H1 (cell line): ENCODE measurements at regions not wholly inside any gene's neighbourhood (a gene's known extent, or its start where the extent isn't known, plus 50 kb on each side); places are given as distances from the start of the nearest gene placed in this dataset.

ENCODE experiments used
- CTCF ChIA-PET: fragments of 300-600 bp; sonication (Branson Sonifier 250); formaldehyde crosslinking; loops from one replicate; lab custom pipeline; 2021; ENCODE audit not compliant: partially characterized antibody; lab: Charles Lee
- POLR2A ChIA-PET: fragments of 300-600 bp; sonication (Branson Sonifier 250); formaldehyde crosslinking; loops from one replicate; lab custom pipeline; 2021; ENCODE audit warnings: inconsistent platforms; ENCODE audit not compliant: partially characterized antibody; lab: Charles Lee
- DNase-seq, 2 experiments: peaks; one replicate each; pipeline versions ENCODE4 v3.0.0 to v3.0.0-alpha.2; 2010 to 2022; ENCODE audit warnings: low spot score in 2 of 2, low read depth in 1 of 2, mixed read lengths in 1 of 2
- FAIRE-seq: peaks from 2 replicates; lab custom pipeline; 2011; peaks lifted over from hg19 to GRCh38; lab: Jason Lieb, UNC
- H2AFZ ChIP-seq: 2 replicates; pipeline ENCODE4 v1.8.1; 2012; ENCODE audit warnings: low read length, inconsistent platforms
- H2AK5ac ChIP-seq: 2 replicates; pipeline ENCODE4 v1.6.1; 2013; ENCODE audit warnings: low read depth, low read length
- H2BK120ac ChIP-seq: replicated peaks from 2 replicates; pipeline ENCODE3; 2013; ENCODE audit warnings: low read depth, low read length, inconsistent platforms
- H2BK12ac ChIP-seq: 2 replicates; pipeline ENCODE4 v1.6.1; 2013; ENCODE audit warnings: low read depth, low read length
- H2BK15ac ChIP-seq: 2 replicates; pipeline ENCODE4 v1.6.1; 2013; ENCODE audit warnings: low read length
- H2BK20ac ChIP-seq: 2 replicates; pipeline ENCODE4 v1.6.1; 2013; ENCODE audit warnings: low read length
- H2BK5ac ChIP-seq: 2 replicates; pipeline ENCODE4 v1.6.1; 2013; ENCODE audit warnings: low read depth, low read length
- H3K14ac ChIP-seq: 2 replicates; pipeline ENCODE4 v1.6.1; 2013; ENCODE audit warnings: inconsistent platforms; ENCODE audit not compliant: insufficient read length
- H3K18ac ChIP-seq: 2 replicates; pipeline ENCODE4 v1.6.1; 2013; ENCODE audit warnings: low read length; ENCODE audit errors: extremely low read depth
- H3K23ac ChIP-seq: 2 replicates; pipeline ENCODE4 v1.6.1; 2013; ENCODE audit warnings: inconsistent platforms; ENCODE audit not compliant: insufficient read length
- H3K23me2 ChIP-seq: 2 replicates; pipeline ENCODE4 v1.6.1; 2013; ENCODE audit warnings: low read depth, low read length
- H3K27ac ChIP-seq: 2 replicates; pipeline ENCODE4 v1.6.1; 2011; ENCODE audit warnings: low read depth, low read length, inconsistent platforms
- H3K27me3 ChIP-seq, 4 experiments: replicated peaks in 1 of 4; 1 replicate in 1 of 4; 2 replicates in 3 of 4; pipeline versions ENCODE4 v1.6.1 to v1.8.1; 2011 to 2013; ENCODE audit warnings: low read length in 3 of 4, mild to moderate bottlenecking in 3 of 4, inconsistent platforms in 2 of 4, mixed read lengths in 2 of 4, moderate library complexity in 1 of 4; ENCODE audit not compliant: control insufficient read depth in 3 of 4, insufficient read depth in 3 of 4; ENCODE audit errors: extremely low read depth in 1 of 4
- H3K36me3 ChIP-seq, 4 experiments: 2 replicates each; pipeline versions ENCODE4 v1.6.1 to v1.8.1; 2011 to 2013; ENCODE audit warnings: mild to moderate bottlenecking in 4 of 4, low read length in 3 of 4, moderate library complexity in 2 of 4, control low read depth in 1 of 4, inconsistent platforms in 1 of 4; ENCODE audit not compliant: insufficient read depth in 4 of 4, control insufficient read depth in 2 of 4
- H3K4ac ChIP-seq: replicated peaks from 2 replicates; pipeline ENCODE3; 2013; ENCODE audit warnings: low read length, low read depth, mixed read lengths, inconsistent platforms; ENCODE audit not compliant: insufficient read length
- H3K4me1 ChIP-seq, 4 experiments: replicated peaks in 1 of 4; 1 replicate in 1 of 4; 2 replicates in 3 of 4; pipeline versions ENCODE4 v1.6.1 to v1.8.1; 2011 to 2013; ENCODE audit warnings: low read length in 3 of 4, inconsistent platforms in 2 of 4, mixed read lengths in 1 of 4; ENCODE audit not compliant: insufficient read depth in 4 of 4, control insufficient read depth in 3 of 4
- H3K4me2 ChIP-seq, 2 experiments: 2 replicates each; pipeline versions ENCODE4 v1.6.1 to v1.8.1; 2011 to 2013; ENCODE audit warnings: low read depth in 2 of 2, low read length in 2 of 2, control low read depth in 1 of 2, inconsistent platforms in 1 of 2, mild to moderate bottlenecking in 1 of 2; ENCODE audit not compliant: insufficient read depth in 1 of 2
- H3K4me3 ChIP-seq, 4 experiments: fragments of 200-600, 300-600 bp in 1 of 4; sonication (generic), shearing (Covaris generic), sonication (Bioruptor Twin) in 1 of 4; 2 replicates each; pipeline versions ENCODE4 v1.5.1 to v1.8.1; 2011 to 2016; ENCODE audit warnings: low read length in 4 of 4, low read depth in 3 of 4, control low read depth in 2 of 4, inconsistent platforms in 2 of 4, mild to moderate bottlenecking in 2 of 4, mixed read lengths in 1 of 4, moderate library complexity in 1 of 4; ENCODE audit not compliant: insufficient read depth in 2 of 4; ENCODE audit errors: extremely low read depth in 1 of 4
- H3K56ac ChIP-seq: replicated peaks from 2 replicates; pipeline ENCODE3; 2013; ENCODE audit warnings: low read depth, mild to moderate bottlenecking, mixed read lengths, low read length, inconsistent platforms; ENCODE audit not compliant: insufficient read length
- H3K79me1 ChIP-seq: 2 replicates; pipeline ENCODE4 v1.6.1; 2013; ENCODE audit warnings: low read depth, low read length, control low read depth
- H3K79me2 ChIP-seq, 2 experiments: 2 replicates each; pipeline versions ENCODE4 v1.6.1 to v1.8.1; 2012 to 2013; ENCODE audit warnings: low read length in 2 of 2, mild to moderate bottlenecking in 2 of 2, inconsistent platforms in 1 of 2; ENCODE audit not compliant: insufficient read depth in 2 of 2, control insufficient read depth in 1 of 2
- H3K9ac ChIP-seq, 4 experiments: replicated peaks in 1 of 4; 1 replicate in 1 of 4; 2 replicates in 3 of 4; pipeline versions ENCODE4 v1.6.1 to v1.8.1; 2011 to 2013; ENCODE audit warnings: low read depth in 3 of 4, low read length in 3 of 4, control low read depth in 2 of 4, mild to moderate bottlenecking in 2 of 4, moderate library complexity in 2 of 4, inconsistent platforms in 1 of 4; ENCODE audit errors: extremely low read depth in 1 of 4
- H3K9me3 ChIP-seq, 2 experiments: 2 replicates each; pipeline versions ENCODE4 v1.6.1 to v1.8.1; 2012 to 2013; ENCODE audit warnings: mild to moderate bottlenecking in 2 of 2, moderate library complexity in 2 of 2, control low read depth in 1 of 2, inconsistent platforms in 1 of 2, low read depth in 1 of 2, low read length in 1 of 2, mixed read lengths in 1 of 2; ENCODE audit not compliant: insufficient read depth in 2 of 2
- H4K20me1 ChIP-seq, 2 experiments: replicated peaks in 1 of 2; 2 replicates each; pipeline versions ENCODE3 to v1.8.1; 2011 to 2013; ENCODE audit warnings: inconsistent platforms in 2 of 2, low read length in 2 of 2, mild to moderate bottlenecking in 1 of 2; ENCODE audit not compliant: insufficient read depth in 2 of 2, control insufficient read depth in 1 of 2
- H4K5ac ChIP-seq: 2 replicates; pipeline ENCODE4 v1.6.1; 2013; ENCODE audit warnings: low read length, low read depth, mixed read lengths, inconsistent platforms; ENCODE audit not compliant: insufficient read length
- H4K8ac ChIP-seq: 2 replicates; pipeline ENCODE4 v1.8.0; 2013; ENCODE audit warnings: mild to moderate bottlenecking, moderate library complexity, low read length, inconsistent platforms; ENCODE audit not compliant: insufficient read depth; ENCODE audit errors: extremely low read depth
- H4K91ac ChIP-seq: replicated peaks from 2 replicates; pipeline ENCODE3; 2013; ENCODE audit warnings: low read length, mixed read lengths, inconsistent platforms; ENCODE audit not compliant: insufficient read length
- CHD1 ChIP-seq: IDR thresholded peaks from 2 replicates; pipeline ENCODE4 v1.6.1; 2012; ENCODE audit warnings: low read depth, low read length, improper control_type of control experiment
- JUN ChIP-seq: IDR thresholded peaks from 2 replicates; pipeline ENCODE4 v1.6.1; 2011; ENCODE audit warnings: low read depth, mild to moderate bottlenecking, improper control_type of control experiment, low read length
- POLR2A ChIP-seq, 2 experiments: IDR thresholded peaks; 1 replicate in 1 of 2; 2 replicates in 1 of 2; pipeline ENCODE4 v1.6.1; 2011; ENCODE audit warnings: low read depth in 2 of 2, low read length in 2 of 2, mild to moderate bottlenecking in 2 of 2; ENCODE audit errors: control extremely low read depth in 1 of 2
- SP2 ChIP-seq: IDR thresholded peaks from 2 replicates; pipeline ENCODE4 v1.6.1; 2012; ENCODE audit warnings: mild to moderate bottlenecking, low read length, inconsistent platforms
- SRF ChIP-seq: IDR thresholded peaks from 2 replicates; pipeline ENCODE4 v1.6.1; 2011; ENCODE audit warnings: mild to moderate bottlenecking, low read depth, low read length, moderate library complexity
- WGBS, 2 experiments: shearing (Covaris generic) in 1 of 2; methylation state at CpG; one replicate each; pipeline versions ENCODE4 v1.1.6 to v1.1.7; 2013 to 2015; ENCODE audit warnings: low lambda C conversion rate in 2 of 2, mixed read lengths in 2 of 2, inconsistent platforms in 1 of 2, low coverage in 1 of 2, missing lambda C conversion rate in 1 of 2; ENCODE audit not compliant: insufficient replicate concordance in 2 of 2, insufficient coverage in 1 of 2, insufficient read length in 1 of 2; ENCODE audit errors: extremely low coverage in 1 of 2, missing lambda C conversion rate in 1 of 2; 5-methylcytosine and 5-hydroxymethylcytosine counted together

GRCh38 chr10:2525781-2526180 is 541.6 kb upstream of the PFKP start:
- no peak overlapping the region for H3K23ac ChIP-seq
- H2AK5ac ChIP-seq, result no peak overlapping the region
- no peaks in the 10 kb centered on the region; a peak in 1 of 7 replicates for H3K27me3 ChIP-seq
- H3K4ac ChIP-seq, result no peak overlapping the region
- POLR2A ChIA-PET, result no interaction called here
- H3K9ac ChIP-seq, result no peak overlapping the region
- H3K4me3 ChIP-seq, result no peak overlapping the region
- no peak overlapping the region for H3K18ac ChIP-seq
- TF ChIP-seq CHD1, result no peak
- TF ChIP-seq SRF, result no peak
- TF ChIP-seq SP2, result no peak
- no peak for TF ChIP-seq POLR2A (IDR thresholded peaks at IDR 0.05; ENCODE audit: control extremely low read depth in 1 of 2, low read depth in 2 of 2, low read length in 2 of 2)
- TF ChIP-seq JUN, result no peak
- H3K23me2 ChIP-seq, result no peaks in the 10 kb centered on the region
- no peak overlapping the region for H4K91ac ChIP-seq
- H4K20me1 ChIP-seq, result no peaks in the 10 kb centered on the region
- no peaks in the 10 kb centered on the region for H3K36me3 ChIP-seq
- no peak overlapping the region for H2BK20ac ChIP-seq
- no peak overlapping the region for H2BK15ac ChIP-seq
- H4K8ac ChIP-seq, result no peak overlapping the region
- no peak overlapping the region for H2AFZ ChIP-seq
- no peak overlapping the region for H2BK5ac ChIP-seq
- no peaks in the 10 kb centered on the region for H3K79me1 ChIP-seq
- no peaks in the 10 kb centered on the region for H3K9me3 ChIP-seq
- no peaks in the 10 kb centered on the region for H3K79me2 ChIP-seq
- no peak overlapping the region for H3K56ac ChIP-seq
- no peak overlapping the region for H3K27ac ChIP-seq
- no peak overlapping the region for H4K5ac ChIP-seq
- H3K4me2 ChIP-seq, result no peak overlapping the region
- H3K4me1 ChIP-seq, result peaks cover 0 to 3% (median 0%) of the 10 kb centered on the region in 4 experiments; a peak in 1 of 7 replicates
- H2BK120ac ChIP-seq, result no peak overlapping the region
- CTCF ChIA-PET, result interaction anchor here (1.0 kb wide), 1 partner anchor 8 kb away, joined by 3 read pairs; no protein-coding TSS in a partner anchor
- no peak overlapping the region for H3K14ac ChIP-seq
- no peak overlapping the region for H2BK12ac ChIP-seq
- FAIRE-seq, result no peak
- 95% methylated on average over 12 of the region's 12 CpGs; no CpG with 5 or more reads in 1 of the 2 experiments for WGBS, 2 experiments
- DNase-seq, result no peak
